Activated CD8-positive, alpha-beta T cell treated with anti-CD3 and anti-CD28 coated beads for 36 hours (primary cell): ENCODE measurements at regions not wholly inside any gene's neighbourhood (a gene's known extent, or its start where the extent isn't known, plus 50 kb on each side); places are given as distances from the start of the nearest gene placed in this dataset.
"Not testable (repeated sequence)": the region's sequence is repeated elsewhere in the genome, so short reads cannot be mapped to it uniquely, and the experiment has no call there.

ENCODE experiments used
- ATAC-seq: fragments of 200-7000 bp; cut with Tn5 transposase; one replicate; pipeline ENCODE4 v1.10.0; 2021; ENCODE audit warnings: mild to moderate bottlenecking, moderate library complexity
- CTCF ChIA-PET: fragments of 350-600 bp; sonication (Branson Sonifier 250); formaldehyde crosslinking; loops from one replicate; lab custom pipeline; 2021; ENCODE audit warnings: antibody characterized with exemption; lab: Charles Lee
- POLR2A ChIA-PET: fragments of 350-600 bp; sonication (Branson Sonifier 250); formaldehyde crosslinking; loops from one replicate; lab custom pipeline; 2021; ENCODE audit warnings: antibody characterized with exemption; lab: Charles Lee
- DNase-seq: peaks from one replicate; pipeline ENCODE4 v3.0.0-alpha.2; 2020
- H3K27ac Mint-ChIP-seq: one replicate; pipeline ENCODE4 v1.8.0; 2021; ENCODE audit warnings: mild to moderate bottlenecking, mixed read lengths
- H3K27me3 Mint-ChIP-seq: one replicate; pipeline ENCODE4 v1.8.0; 2021; ENCODE audit warnings: mixed read lengths
- H3K36me3 Mint-ChIP-seq: one replicate; pipeline ENCODE4 v1.8.0; 2021; ENCODE audit warnings: low read depth, mixed read lengths
- H3K4me1 Mint-ChIP-seq: one replicate; pipeline ENCODE4 v1.8.0; 2021; ENCODE audit warnings: low read depth, mixed read lengths
- H3K4me3 Mint-ChIP-seq: one replicate; pipeline ENCODE4 v1.8.0; 2021; ENCODE audit warnings: mild to moderate bottlenecking, moderate library complexity, mixed read lengths
- H3K9me3 Mint-ChIP-seq: one replicate; pipeline ENCODE4 v1.8.0; 2021; ENCODE audit warnings: mixed read lengths
- CTCF ChIP-seq: fragments of 200-600 bp; IDR thresholded peaks from one replicate; pipeline ENCODE4 v1.8.0; 2022; ENCODE audit warnings: antibody characterized with exemption, mild to moderate bottlenecking
- intact Hi-C: fragments of 100-400 bp; cut with micrococcal nuclease; formaldehyde crosslinking; loops from one replicate; pipeline ENCODE4 v1.10.0; 2022

- H3K9me3 Mint-ChIP-seq, result no peaks in the 10 kb centered on the region
- DNase-seq (no peak), ATAC-seq (no peak)
- H3K4me1 Mint-ChIP-seq, result no peaks in the 10 kb centered on the region
- H3K36me3 Mint-ChIP-seq, result no peaks in the 10 kb centered on the region
- no peak overlapping the region for H3K4me3 Mint-ChIP-seq
- ChIA-PET POLR2A (no interaction called here), CTCF (interaction anchor here (1.3 to 4.5 kb wide), 2 partner anchors 12 to 495 kb away, joined by 3 to 26 read pairs; no protein-coding TSS in a partner anchor)
- no peak for TF ChIP-seq CTCF
- no peaks in the 10 kb centered on the region for H3K27me3 Mint-ChIP-seq
- intact Hi-C loops, result no loop called here
- H3K27ac Mint-ChIP-seq, result no peak overlapping the region
Measured at GRCh38 chr21:31592963-31593560, 66.4 kb upstream of the SOD1 start.

- POLR2A ChIA-PET, result no interaction called here
- no peaks in the 10 kb centered on the region for H3K36me3 Mint-ChIP-seq
- TF ChIP-seq CTCF, result no peak
- no peak overlapping the region for H3K4me3 Mint-ChIP-seq
- DNase-seq, result no peak
- H3K27ac Mint-ChIP-seq, result no peak overlapping the region
- ATAC-seq, result no peak
- CTCF ChIA-PET, result interaction anchor here (1.6 to 4.5 kb wide), 2 partner anchors 12 kb away, joined by 5 to 26 read pairs; no protein-coding TSS in a partner anchor
- no peaks in the 10 kb centered on the region for H3K4me1 Mint-ChIP-seq
- no peaks in the 10 kb centered on the region for H3K9me3 Mint-ChIP-seq
- intact Hi-C loops, result no loop called here
- no peaks in the 10 kb centered on the region for H3K27me3 Mint-ChIP-seq
Measured at GRCh38 chr21:31592516-31592915, 67.0 kb upstream of the SOD1 start.

GRCh38 chr21:31589820-31590219, 69.7 kb upstream of the SOD1 start:
- CTCF ChIA-PET, result interaction anchor here (1.1 kb wide), 1 partner anchor 10 kb away, joined by 3 read pairs; no protein-coding TSS in a partner anchor
- Mint-ChIP-seq H3K27ac (no peak overlapping the region), H3K36me3 (no peaks in the 10 kb centered on the region), H3K9me3 (no peaks in the 10 kb centered on the region), H3K27me3 (no peaks in the 10 kb centered on the region), H3K4me3 (no peak overlapping the region), H3K4me1 (no peaks in the 10 kb centered on the region)
- POLR2A ChIA-PET, result no interaction called here
- ATAC-seq (no peak), DNase-seq (no peak)
- intact Hi-C loops, result loop anchor here (10.0 kb wide), 1 partner anchor 485 kb away; no protein-coding TSS in a partner anchor
- TF ChIP-seq CTCF, result no peak

- ChIA-PET CTCF (no interaction called here), POLR2A (no interaction called here)
- DNase-seq, result no peak
- Mint-ChIP-seq H3K27me3 (no peaks in the 10 kb centered on the region), H3K9me3 (no peaks in the 10 kb centered on the region), H3K4me3 (no peak overlapping the region), H3K36me3 (no peaks in the 10 kb centered on the region), H3K4me1 (no peaks in the 10 kb centered on the region), H3K27ac (no peak overlapping the region)
- TF ChIP-seq CTCF, result no peak
- intact Hi-C loops, result loop anchor here (10.0 kb wide), 1 partner anchor 481 kb away; no protein-coding TSS in a partner anchor
- no peak for ATAC-seq
Measured at GRCh38 chr21:31586118-31586517, 73.4 kb upstream of the SOD1 start.

- H3K27me3 Mint-ChIP-seq, H3K4me3 Mint-ChIP-seq, POLR2A ChIA-PET, ATAC-seq, H3K4me1 Mint-ChIP-seq, H3K9me3 Mint-ChIP-seq, H3K36me3 Mint-ChIP-seq, DNase-seq, H3K27ac Mint-ChIP-seq: not testable (repeated sequence)
- CTCF ChIA-PET, result interaction anchor here (1.0 to 5.4 kb wide), 2 partner anchors 370 to 387 kb away, joined by 5 to 74 read pairs; no protein-coding TSS in a partner anchor
- intact Hi-C loops, result loop anchor here (10.0 kb wide), 1 partner anchor 479 kb away; no protein-coding TSS in a partner anchor
Measured at GRCh38 chr21:31583937-31584336, 75.6 kb upstream of the SOD1 start.
